Adrenal gland (tissue), 9 donors: ENCODE measurements at regions not wholly inside any gene's neighbourhood (a gene's known extent, or its start where the extent isn't known, plus 50 kb on each side); places are given as distances from the start of the nearest gene placed in this dataset.

Experiments used
- DNase-seq, 7 donors: peaks; one replicate each; pipeline ENCODE4 v3.0.0-alpha.2; 2019 to 2020
- H3K27ac ChIP-seq, 5 donors: fragments of 200-600 bp; sonication (generic) in 4 of 5; 1 replicate in 3 of 5; 2 replicates in 2 of 5; pipeline versions ENCODE4 v1.5.1 to v1.8.0; 2016 to 2020; ENCODE audit warnings: mild to moderate bottlenecking in 1 of 5
- H3K27me3 ChIP-seq: fragments of 200-600 bp; 2 replicates; pipeline ENCODE4 v1.8.0; 2021
- H3K36me3 ChIP-seq, 2 donors: fragments of 200-600 bp; replicated peaks in 1 of 2; 1 replicate in 1 of 2; 2 replicates in 1 of 2; pipeline versions ENCODE4 v1.5.1 to v1.8.0; 2018 to 2022
- H3K4me1 ChIP-seq, 2 donors: fragments of 200-600 bp; replicated peaks in 1 of 2; 1 replicate in 1 of 2; 2 replicates in 1 of 2; pipeline versions ENCODE4 v1.5.1 to v1.8.0; 2018 to 2021
- H3K4me3 ChIP-seq, 4 donors: fragments of 200-600 bp; sonication (generic) in 3 of 4; one replicate each; pipeline ENCODE4 v1.5.1; 2016 to 2018
- H3K9me3 ChIP-seq, 3 donors: fragments of 200-600 bp; sonication (generic) in 1 of 3; replicated peaks in 1 of 3; 1 replicate in 2 of 3; 2 replicates in 1 of 3; pipeline versions ENCODE4 v1.5.1 to v1.8.0; 2016 to 2021
- CTCF ChIP-seq, 6 experiments: fragments of 450-650 bp in 4 of 6; fragments of 200-600 bp in 2 of 6; sonication (generic) in 1 of 6; IDR thresholded peaks; 1 replicate in 5 of 6; 2 replicates in 1 of 6; pipeline versions ENCODE4 v1.5.1 to v1.8.0; 2016 to 2021; ENCODE audit warnings: antibody characterized with exemption in 6 of 6, mild to moderate bottlenecking in 2 of 6, moderate library complexity in 1 of 6
- POLR2A ChIP-seq, 2 donors: fragments of 450-650 bp; IDR thresholded peaks; one replicate each; pipeline ENCODE4 v1.6.1; 2017; ENCODE audit warnings: antibody characterized with exemption in 2 of 2, mild to moderate bottlenecking in 2 of 2, moderate library complexity in 1 of 2
- WGBS, 4 donors: extraction: QIAGEN DNeasy Blood & Tissue Kit in 2 of 4; methylation state at CpG; one replicate each; pipeline versions ENCODE4 v1.1.5 to v1.1.7; 2013 to 2017; 5-methylcytosine and 5-hydroxymethylcytosine counted together
- intact Hi-C, 2 donors: fragments of 100-400 bp; cut with DNase I; formaldehyde crosslinking; loops; one replicate each; pipeline versions ENCODE4 v1.14.1 to v1.15.0; 2022 to 2023
- donor health status: healthy with polysubstance abuse.
- donor health status: Bipolar disorder and iron deficiency.
- donor health status: DM: yes; HTN: yes; CAD: no.
- donor health status: DM: no; HTN: no; CAD: no.
- donor health status: DM: no; HTN: no; CAD: no.

GRCh38 chr2:192381082-192381481 is 186.3 kb upstream of the TMEFF2 start:
- intact Hi-C loops = no loop called here
- Histone ChIP-seq H3K4me1 (no peaks in the 10 kb centered on the region), H3K36me3 (no peaks in the 10 kb centered on the region), H3K27ac (no peak overlapping the region), H3K4me3 (no peak overlapping the region), H3K9me3 (no peaks in the 10 kb centered on the region), H3K27me3 (no peaks in the 10 kb centered on the region)
- no peak for DNase-seq
- 43 to 66% (median 60%) methylated on average over 1 of the region's 1 CpG for WGBS, 4 donors
- TF ChIP-seq CTCF (IDR thresholded peaks at IDR 0.05) (no peak), POLR2A (IDR thresholded peaks at IDR 0.05) (no peak)

- Histone ChIP-seq H3K4me1 (no peaks in the 10 kb centered on the region), H3K27ac (no peak overlapping the region), H3K27me3 (no peaks in the 10 kb centered on the region), H3K4me3 (no peak overlapping the region), H3K36me3 (no peaks in the 10 kb centered on the region), H3K9me3 (no peaks in the 10 kb centered on the region)
- 58 to 71% (median 65%) methylated on average over 1 of the region's 1 CpG for WGBS, 4 donors
- DNase-seq = no peak
- TF ChIP-seq CTCF (IDR thresholded peaks at IDR 0.05) (no peak), POLR2A (IDR thresholded peaks at IDR 0.05) (no peak)
- intact Hi-C loops = no loop called here
Observed at GRCh38 chr2:192379736-192380135, 185.0 kb upstream of the TMEFF2 start.

- no peak for DNase-seq
- Histone ChIP-seq H3K4me3 (no peak overlapping the region), H3K4me1 (no peaks in the 10 kb centered on the region), H3K27ac (no peak overlapping the region), H3K9me3 (no peaks in the 10 kb centered on the region), H3K36me3 (no peaks in the 10 kb centered on the region), H3K27me3 (no peaks in the 10 kb centered on the region)
- TF ChIP-seq POLR2A (IDR thresholded peaks at IDR 0.05) = no peak
- TF ChIP-seq CTCF (IDR thresholded peaks at IDR 0.05) = no peak
- intact Hi-C loops = no loop called here
Observed at GRCh38 chr2:192377173-192377572, 182.4 kb upstream of the TMEFF2 start.

- H3K36me3 ChIP-seq = no peaks in the 10 kb centered on the region
- WGBS, 4 donors = 73 to 88% (median 74%) methylated on average over 2 of the region's 2 CpGs
- TF ChIP-seq POLR2A (IDR thresholded peaks at IDR 0.05) (no peak), CTCF (IDR thresholded peaks at IDR 0.05) (no peak)
Observed at GRCh38 chr2:192373754-192374153, 179.0 kb upstream of the TMEFF2 start.

More at GRCh38 chr2:192373754-192374153, 179.0 kb upstream of the TMEFF2 start:
- Histone ChIP-seq H3K4me1 (no peaks in the 10 kb centered on the region), H3K27me3 (no peaks in the 10 kb centered on the region), H3K4me3 (no peak overlapping the region), H3K27ac (no peak overlapping the region), H3K9me3 (no peaks in the 10 kb centered on the region)
- intact Hi-C loops = no loop called here
- DNase-seq = no peak
